Stimulated activated CD8-positive, alpha-beta memory T cell treated with anti-CD3 and anti-CD28 coated beads, Interleukin-2, amount 100 ng/mL, for 48 hours (primary cell): ENCODE measurements at regions not wholly inside any gene's neighbourhood (a gene's known extent, or its start where the extent isn't known, plus 50 kb on each side); places are given as distances from the start of the nearest gene placed in this dataset.

Experiments used
- DNase-seq, 2 donors: peaks; one replicate each; pipeline ENCODE4 v3.0.0-alpha.2; 2020; ENCODE audit warnings: low read depth in 2 of 2

GRCh38 chr1:163877016-163877415, 555.3 kb downstream of the NUF2 start:
- no peak for DNase-seq

- DNase-seq = no peak
Measured at GRCh38 chr1:163885510-163885909, 563.8 kb downstream of the NUF2 start.

- no peak for DNase-seq
Measured at GRCh38 chr1:163896001-163896400, 574.2 kb downstream of the NUF2 start.

GRCh38 chr1:163897412-163898155, 575.8 kb downstream of the NUF2 start:
- no peak for DNase-seq

GRCh38 chr1:163906283-163906682, 584.5 kb downstream of the NUF2 start:
- DNase-seq = no peak

- DNase-seq = no peak
Measured at GRCh38 chr1:163912170-163912884, 590.6 kb downstream of the NUF2 start.

GRCh38 chr1:163914785-163915413, 593.1 kb downstream of the NUF2 start:
- DNase-seq = no peak

- no peak for DNase-seq
Measured at GRCh38 chr1:163922743-163923201, 601.0 kb downstream of the NUF2 start.

- no peak for DNase-seq
Measured at GRCh38 chr1:163924041-163924440, 602.3 kb downstream of the NUF2 start.

- no peak for DNase-seq
Measured at GRCh38 chr1:163927493-163927892, 605.7 kb downstream of the NUF2 start.

GRCh38 chr1:163928069-163928468, 606.3 kb downstream of the NUF2 start:
- DNase-seq = no peak

GRCh38 chr1:163928651-163929050, 606.9 kb downstream of the NUF2 start:
- no peak for DNase-seq

GRCh38 chr1:163932901-163933300, 611.1 kb downstream of the NUF2 start:
- no peak for DNase-seq

GRCh38 chr1:163933437-163933836, 611.7 kb downstream of the NUF2 start:
- no peak for DNase-seq

GRCh38 chr1:163935738-163936374, 614.1 kb downstream of the NUF2 start:
- DNase-seq = no peak

GRCh38 chr1:163959622-163960021, 599.4 kb upstream of the PBX1 start:
- no peak for DNase-seq

- no peak for DNase-seq
Measured at GRCh38 chr1:163970151-163970550, 588.8 kb upstream of the PBX1 start.

GRCh38 chr1:163970699-163971098, 588.3 kb upstream of the PBX1 start:
- no peak for DNase-seq

GRCh38 chr1:163973586-163973985, 585.4 kb upstream of the PBX1 start:
- DNase-seq = no peak

- no peak for DNase-seq
Measured at GRCh38 chr1:163974120-163974519, 584.9 kb upstream of the PBX1 start.

GRCh38 chr1:163980394-163980793, 578.6 kb upstream of the PBX1 start:
- DNase-seq = no peak

- no peak for DNase-seq
Measured at GRCh38 chr1:163981500-163982030, 577.4 kb upstream of the PBX1 start.
